Activated CD8-positive, alpha-beta memory T cell treated with anti-CD3 and anti-CD28 coated beads, Interleukin-2, amount 10 ng/mL, durations not matched to agents 7 days and 5 days (primary cell): ENCODE measurements at regions not wholly inside any gene's neighbourhood (a gene's known extent, or its start where the extent isn't known, plus 50 kb on each side); places are given as distances from the start of the nearest gene placed in this dataset.
A peak's percentile ranks its signal among the peaks of the same experiment; 100 is the strongest.

Source experiments
- ATAC-seq: fragments of 150-1000 bp; cut with Tn5 transposase; one replicate; pipeline ENCODE4 v1.10.0; 2021; ENCODE audit warnings: moderate library complexity
- CTCF ChIA-PET: fragments of 350-600 bp; sonication (Branson Sonifier 250); formaldehyde crosslinking; loops from one replicate; lab custom pipeline; 2021; ENCODE audit warnings: antibody characterized with exemption; lab: Charles Lee
- DNase-seq: peaks from one replicate; pipeline ENCODE4 v3.0.0-alpha.2; 2020
- H3K27ac Mint-ChIP-seq: one replicate; pipeline ENCODE4 v1.8.0; 2021; ENCODE audit warnings: mild to moderate bottlenecking, mixed read lengths
- H3K27me3 Mint-ChIP-seq: one replicate; pipeline ENCODE4 v1.8.0; 2021; ENCODE audit warnings: mixed read lengths
- H3K36me3 Mint-ChIP-seq: one replicate; pipeline ENCODE4 v1.8.0; 2021; ENCODE audit warnings: mild to moderate bottlenecking, mixed read lengths
- H3K4me1 Mint-ChIP-seq: one replicate; pipeline ENCODE4 v1.8.0; 2021; ENCODE audit warnings: mixed read lengths
- H3K4me3 Mint-ChIP-seq: one replicate; pipeline ENCODE4 v1.8.0; 2021; ENCODE audit warnings: mild to moderate bottlenecking, moderate library complexity, mixed read lengths
- H3K9me3 Mint-ChIP-seq: one replicate; pipeline ENCODE4 v1.8.0; 2022; ENCODE audit warnings: low read depth, mixed read lengths

DNA sequence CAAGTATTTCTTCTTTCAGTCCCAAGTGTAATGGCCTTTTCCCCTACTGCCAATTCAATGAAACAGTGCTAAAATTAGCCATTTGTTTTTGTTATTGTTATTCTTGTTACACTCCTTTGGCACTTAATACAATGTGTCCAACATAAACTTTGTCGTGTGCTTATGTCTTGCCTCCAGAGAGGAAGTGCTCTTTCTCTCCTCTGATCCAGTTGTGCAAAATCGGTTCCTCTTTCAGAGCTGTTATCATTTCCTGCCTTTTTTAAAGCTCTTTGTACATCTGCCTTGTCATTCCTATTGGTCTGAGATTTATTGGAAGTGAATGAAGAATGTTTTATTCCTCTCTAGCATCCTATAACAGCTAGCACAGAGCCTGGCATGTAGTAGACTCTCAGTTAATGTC is 623.2 kb upstream of the ID2 start:
- ATAC-seq: no peak
- H3K4me3 Mint-ChIP-seq: no peak overlapping the region
- CTCF ChIA-PET: no interaction called here
- no peak for DNase-seq
- peaks cover 14% of the 10 kb centered on the region for H3K9me3 Mint-ChIP-seq
- H3K36me3 Mint-ChIP-seq: peaks cover 32% of the 10 kb centered on the region
- no peaks in the 10 kb centered on the region for H3K27me3 Mint-ChIP-seq
- H3K27ac Mint-ChIP-seq: no peak overlapping the region
- peaks cover 20% of the 10 kb centered on the region for H3K4me1 Mint-ChIP-seq

DNA sequence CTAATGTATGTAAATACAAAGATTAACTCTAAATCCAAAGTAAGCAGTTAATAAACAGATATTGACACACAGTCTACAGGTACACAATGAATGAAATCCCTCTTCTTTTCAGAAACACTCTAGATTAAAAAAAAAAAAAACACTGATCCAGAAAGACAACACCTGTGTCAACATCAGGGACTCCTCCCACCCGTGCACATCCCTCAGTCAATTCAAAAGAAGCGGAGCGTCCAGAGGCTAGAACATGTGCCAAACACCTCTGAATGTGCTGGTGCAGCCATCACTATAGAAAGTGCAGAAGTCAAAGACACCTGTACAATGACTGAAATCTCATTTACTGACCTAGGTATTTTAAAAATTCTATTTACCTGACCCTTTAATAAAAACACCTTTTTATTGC is 622.6 kb upstream of the ID2 start:
- Mint-ChIP-seq H3K27me3 (no peaks in the 10 kb centered on the region), H3K4me1 (peaks cover 20% of the 10 kb centered on the region), H3K4me3 (no peak overlapping the region), H3K36me3 (peaks cover 36% of the 10 kb centered on the region), H3K9me3 (peaks cover 14% of the 10 kb centered on the region), H3K27ac (no peak overlapping the region)
- CTCF ChIA-PET: no interaction called here
- no peak for ATAC-seq
- DNase-seq: no peak

DNA sequence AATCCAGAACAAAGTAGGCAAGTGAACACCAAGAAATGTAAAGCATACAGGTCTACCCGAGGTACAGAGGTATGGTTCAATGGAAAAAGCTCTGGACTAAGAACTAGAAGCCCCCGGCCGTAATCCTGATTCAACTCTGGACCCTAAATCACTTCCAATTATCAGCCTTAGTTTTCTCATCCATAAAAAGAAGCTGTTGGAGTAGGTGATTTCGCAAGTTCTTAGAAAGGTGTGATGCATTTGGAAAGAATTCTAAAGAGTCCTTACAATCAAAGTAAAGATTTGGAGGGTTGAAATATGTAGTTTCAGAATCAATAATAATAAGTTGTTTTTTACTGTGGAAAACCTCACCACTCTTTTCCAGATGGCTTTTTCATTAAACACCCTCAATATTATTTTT is 622.1 kb upstream of the ID2 start:
- Mint-ChIP-seq H3K27ac (no peak overlapping the region), H3K36me3 (peaks cover 41% of the 10 kb centered on the region)

DNA sequence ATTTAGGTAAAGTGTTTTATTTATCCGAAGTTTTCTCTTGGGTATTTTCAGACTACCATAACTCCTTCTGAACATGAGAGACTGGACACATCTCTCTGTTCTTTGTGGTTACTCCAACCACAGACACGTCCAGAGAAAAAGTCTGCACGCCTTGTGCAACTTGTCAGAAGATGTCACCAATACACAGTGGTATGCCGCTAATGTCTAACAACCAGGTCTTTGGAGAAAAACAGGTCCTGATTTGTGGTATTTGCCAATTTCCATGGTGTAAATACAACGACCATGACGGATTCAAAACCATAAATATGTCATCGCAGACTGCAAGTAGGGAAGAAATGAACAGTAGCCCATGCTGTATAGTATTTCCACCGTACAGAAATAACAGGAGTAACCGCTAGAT is 620.6 kb upstream of the ID2 start:
- CTCF ChIA-PET: no interaction called here

More for the DNA sequence above, 622.1 kb upstream of the ID2 start:
- CTCF ChIA-PET: no interaction called here
- ATAC-seq (no peak), DNase-seq (no peak)
- Mint-ChIP-seq H3K9me3 (peaks cover 17% of the 10 kb centered on the region), H3K27me3 (no peaks in the 10 kb centered on the region), H3K4me3 (no peak overlapping the region), H3K4me1 (peaks cover 20% of the 10 kb centered on the region)

DNA sequence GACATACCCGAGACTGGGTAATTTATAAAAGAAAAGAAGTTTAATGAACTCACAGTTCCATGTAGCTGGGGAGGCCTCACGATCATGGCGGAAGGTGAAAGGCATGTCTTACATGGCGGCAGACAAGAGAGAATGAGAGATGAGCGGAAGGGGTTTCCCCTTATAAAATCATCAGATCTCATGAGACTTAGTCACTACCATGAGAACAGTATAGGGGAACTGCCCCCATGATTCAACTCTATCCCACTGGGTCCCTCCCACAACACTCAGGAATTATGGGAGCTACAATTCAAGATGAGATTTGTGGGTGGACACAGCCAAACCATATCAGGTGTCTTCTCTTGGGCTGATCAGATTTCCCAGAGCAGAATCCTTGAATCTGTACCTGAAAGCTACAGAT is 617.3 kb upstream of the ID2 start:
- Mint-ChIP-seq H3K9me3 (peaks cover 10% of the 10 kb centered on the region), H3K36me3 (peaks cover 37% of the 10 kb centered on the region), H3K27me3 (no peaks in the 10 kb centered on the region), H3K27ac (no peak overlapping the region), H3K4me1 (peaks cover 14% of the 10 kb centered on the region), H3K4me3 (no peak overlapping the region)
- DNase-seq: no peak
- CTCF ChIA-PET: no interaction called here
- ATAC-seq: no peak

More for the DNA sequence above, 620.6 kb upstream of the ID2 start:
- DNase-seq (no peak), ATAC-seq (no peak)
- Mint-ChIP-seq H3K4me3 (no peak overlapping the region), H3K27ac (no peak overlapping the region), H3K36me3 (peaks cover 44% of the 10 kb centered on the region), H3K4me1 (peaks cover 20% of the 10 kb centered on the region), H3K27me3 (no peaks in the 10 kb centered on the region), H3K9me3 (peaks cover 17% of the 10 kb centered on the region)

DNA sequence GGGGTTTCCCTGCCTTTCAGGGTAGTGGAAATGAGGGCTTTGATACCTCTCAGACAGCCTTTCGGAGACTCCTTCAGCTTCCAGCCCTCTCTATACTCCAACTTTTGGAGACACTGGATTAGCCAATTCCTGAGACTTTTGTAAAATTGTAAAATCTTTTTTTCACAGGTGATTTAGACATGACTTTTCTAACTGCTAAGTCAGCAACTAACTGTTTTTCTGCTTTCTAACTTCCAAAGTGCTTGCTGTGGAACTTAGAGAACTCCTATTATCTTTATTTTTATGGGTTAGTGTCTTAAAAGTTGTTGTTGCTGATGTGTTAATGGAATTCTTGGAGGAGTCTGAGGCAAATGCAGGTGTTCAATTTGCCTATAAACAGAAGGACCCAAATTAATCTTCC is 616.7 kb upstream of the ID2 start:
- DNase-seq: no peak

DNA sequence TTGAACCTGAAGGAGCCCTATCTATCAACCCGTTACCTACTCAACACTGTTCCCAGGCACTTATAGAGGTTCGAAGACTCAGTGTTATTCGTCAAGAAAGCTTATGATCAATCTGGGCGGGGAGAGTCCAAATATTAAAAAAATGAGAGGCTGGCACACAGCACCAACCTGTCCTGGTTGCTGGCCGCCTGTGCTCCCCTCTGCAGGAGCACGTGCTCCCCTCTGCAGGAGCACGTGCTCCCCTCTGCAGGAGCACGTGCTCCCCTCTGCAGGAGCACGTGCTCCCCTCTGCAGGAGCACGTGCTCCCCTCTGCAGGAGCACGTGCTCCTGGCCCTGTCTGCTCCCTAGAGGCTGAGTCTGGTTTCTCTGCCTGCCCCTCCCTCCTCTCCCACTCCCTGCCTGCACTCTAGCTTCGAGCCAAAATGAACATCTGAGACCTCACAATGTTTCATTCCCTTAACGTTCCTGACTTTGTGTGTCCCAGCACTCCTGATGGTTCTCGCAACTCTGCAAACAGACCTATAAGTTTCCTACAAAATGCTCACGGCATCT is 614.0 kb upstream of the ID2 start:
- no peak for DNase-seq
- H3K4me1 Mint-ChIP-seq: peaks cover 13% of the 10 kb centered on the region
- no peaks in the 10 kb centered on the region for H3K27me3 Mint-ChIP-seq
- ATAC-seq: no peak
- H3K9me3 Mint-ChIP-seq: peaks cover 10% of the 10 kb centered on the region
- H3K4me3 Mint-ChIP-seq: no peak overlapping the region
- peaks cover 39% of the 10 kb centered on the region for H3K36me3 Mint-ChIP-seq
- CTCF ChIA-PET: no interaction called here
- no peak overlapping the region for H3K27ac Mint-ChIP-seq

More for the DNA sequence above, 616.7 kb upstream of the ID2 start:
- H3K27ac Mint-ChIP-seq: no peak overlapping the region
- no peak overlapping the region for H3K4me3 Mint-ChIP-seq
- H3K4me1 Mint-ChIP-seq: peaks cover 11% of the 10 kb centered on the region
- H3K27me3 Mint-ChIP-seq: no peaks in the 10 kb centered on the region
- H3K36me3 Mint-ChIP-seq: peaks cover 36% of the 10 kb centered on the region
- no peak for ATAC-seq
- CTCF ChIA-PET: no interaction called here
- H3K9me3 Mint-ChIP-seq: peaks cover 10% of the 10 kb centered on the region

DNA sequence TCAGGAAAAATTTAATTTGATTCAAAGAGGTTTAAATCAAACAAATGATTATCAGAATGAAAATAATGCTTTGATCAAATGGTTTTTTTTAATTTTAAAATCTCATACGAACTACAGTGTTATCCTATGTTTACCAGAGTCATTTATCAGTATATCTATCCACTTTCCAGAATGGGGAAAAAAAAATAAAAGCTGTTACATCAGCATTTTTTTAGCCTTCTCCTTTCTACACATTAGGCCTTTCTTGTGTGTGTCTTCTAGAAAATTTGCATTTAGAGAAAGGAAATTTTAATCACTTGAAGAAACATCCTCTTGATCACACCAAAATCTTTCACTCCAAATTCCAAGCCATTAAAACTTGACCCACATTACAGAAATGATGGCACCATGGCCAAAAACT is 608.9 kb upstream of the ID2 start:
- DNase-seq (no peak), ATAC-seq (no peak)
- Mint-ChIP-seq H3K4me1 (peaks cover 31% of the 10 kb centered on the region), H3K36me3 (peaks cover 34% of the 10 kb centered on the region), H3K4me3 (no peak overlapping the region), H3K9me3 (peaks cover 11% of the 10 kb centered on the region), H3K27ac (no peak overlapping the region), H3K27me3 (no peaks in the 10 kb centered on the region)
- CTCF ChIA-PET: interaction anchor here (0.7 kb wide), 2 partner anchors 211 to 224 kb away, joined by 3 to 6 read pairs; no protein-coding TSS in a partner anchor

DNA sequence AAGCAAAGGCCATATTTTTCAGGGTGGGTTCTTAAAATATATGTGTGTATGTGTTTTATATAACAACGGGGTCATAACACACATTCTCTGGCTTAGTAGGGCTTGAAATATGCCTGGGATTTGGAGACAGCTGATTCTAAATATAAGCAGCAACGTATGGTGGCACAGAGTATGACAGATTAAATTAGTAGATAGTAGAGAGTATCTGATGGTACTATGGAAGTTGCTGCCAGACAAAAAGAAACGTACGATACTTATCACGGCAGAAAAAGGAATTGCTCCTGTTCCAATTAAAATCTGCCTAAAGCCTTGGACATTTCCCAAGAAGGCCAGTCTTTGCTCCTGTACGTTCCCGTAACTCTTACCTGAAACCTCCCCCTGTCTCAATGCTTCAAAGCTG is 607.9 kb upstream of the ID2 start:
- H3K27me3 Mint-ChIP-seq: no peaks in the 10 kb centered on the region
- peaks cover 41% of the 10 kb centered on the region for H3K36me3 Mint-ChIP-seq
- H3K27ac Mint-ChIP-seq: no peak overlapping the region
- peaks cover 31% of the 10 kb centered on the region for H3K4me1 Mint-ChIP-seq
- CTCF ChIA-PET: interaction anchor here (0.7 kb wide), 1 partner anchor 223 kb away, joined by 6 read pairs; no protein-coding TSS in a partner anchor
- ATAC-seq (no peak), DNase-seq (no peak)
- peaks cover 16% of the 10 kb centered on the region for H3K9me3 Mint-ChIP-seq
- H3K4me3 Mint-ChIP-seq: no peak overlapping the region

DNA sequence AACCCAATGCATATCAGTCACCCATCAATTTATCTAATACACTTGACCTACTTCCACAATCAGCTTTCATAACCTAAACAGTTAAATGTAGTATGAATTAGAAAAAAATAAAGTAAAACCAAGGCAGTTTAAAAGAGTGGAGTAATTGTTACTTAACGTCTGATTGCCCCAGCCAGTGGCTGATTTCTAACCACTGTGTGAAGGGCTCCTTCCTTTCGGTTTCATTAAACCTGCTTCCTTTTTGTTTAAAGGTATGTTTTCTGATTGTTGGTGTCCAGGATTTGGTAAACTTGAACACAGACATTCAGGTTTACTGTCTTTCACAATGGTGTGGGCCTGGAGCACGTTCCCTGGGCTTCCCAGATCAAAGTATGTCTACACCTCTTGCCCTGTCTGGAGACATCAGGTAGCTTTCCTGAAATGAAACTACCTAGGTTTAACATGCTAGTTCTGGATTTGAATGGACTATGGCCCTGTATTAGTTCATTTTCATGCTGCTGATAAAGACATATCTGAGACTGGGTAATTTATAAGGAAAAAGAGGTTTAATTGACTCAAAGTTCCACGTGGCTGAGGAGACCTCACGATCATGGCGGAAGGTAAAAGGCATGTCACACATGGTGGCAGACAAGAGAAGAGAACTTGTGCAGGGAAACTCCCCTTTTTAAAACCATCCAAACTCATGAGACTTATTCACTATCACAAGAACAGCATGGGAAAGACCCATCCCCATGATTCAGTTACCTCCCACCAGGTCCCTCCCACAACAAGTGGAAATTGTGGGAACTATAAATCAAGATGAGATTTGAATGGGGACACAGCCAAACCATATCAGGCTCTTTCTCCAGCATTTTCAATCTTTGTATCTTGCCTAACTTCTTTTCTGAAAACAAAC is 605.2 kb upstream of the ID2 start:
- no peaks in the 10 kb centered on the region for H3K27me3 Mint-ChIP-seq
- DNase-seq (peak; percentile 59), ATAC-seq (peak; percentile 55)
- peaks cover 32% of the 10 kb centered on the region for H3K36me3 Mint-ChIP-seq
- H3K4me3 Mint-ChIP-seq: no peak overlapping the region
- CTCF ChIA-PET: no interaction called here
- H3K9me3 Mint-ChIP-seq: peaks cover 14% of the 10 kb centered on the region
- H3K27ac Mint-ChIP-seq: peak overlapping the region; percentile 72
- H3K4me1 Mint-ChIP-seq: peaks cover 19% of the 10 kb centered on the region

DNA sequence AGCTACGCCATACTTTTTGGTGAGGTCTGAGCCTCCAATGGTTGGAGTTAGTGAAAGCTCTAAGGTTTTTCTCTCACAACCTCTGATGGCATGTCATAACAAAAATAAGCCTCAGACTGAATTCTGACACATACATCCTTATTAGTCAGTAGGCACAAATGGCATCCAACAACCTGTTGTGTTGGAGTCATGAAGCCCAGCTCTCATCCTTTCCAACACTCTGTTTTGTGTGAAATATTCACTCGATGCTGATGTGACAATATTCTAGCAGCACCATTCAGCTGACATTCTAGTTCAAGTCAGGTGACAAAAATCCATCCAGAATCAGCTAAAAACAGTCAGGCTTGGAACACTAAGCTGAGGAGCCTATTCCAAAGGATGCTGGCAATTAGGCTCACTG is 603.2 kb upstream of the ID2 start:
- DNase-seq (no peak), ATAC-seq (no peak)
- Mint-ChIP-seq H3K4me1 (peaks cover 19% of the 10 kb centered on the region), H3K36me3 (peaks cover 35% of the 10 kb centered on the region), H3K27ac (no peak overlapping the region), H3K4me3 (no peak overlapping the region), H3K9me3 (peaks cover 16% of the 10 kb centered on the region), H3K27me3 (no peaks in the 10 kb centered on the region)
- CTCF ChIA-PET: no interaction called here

DNA sequence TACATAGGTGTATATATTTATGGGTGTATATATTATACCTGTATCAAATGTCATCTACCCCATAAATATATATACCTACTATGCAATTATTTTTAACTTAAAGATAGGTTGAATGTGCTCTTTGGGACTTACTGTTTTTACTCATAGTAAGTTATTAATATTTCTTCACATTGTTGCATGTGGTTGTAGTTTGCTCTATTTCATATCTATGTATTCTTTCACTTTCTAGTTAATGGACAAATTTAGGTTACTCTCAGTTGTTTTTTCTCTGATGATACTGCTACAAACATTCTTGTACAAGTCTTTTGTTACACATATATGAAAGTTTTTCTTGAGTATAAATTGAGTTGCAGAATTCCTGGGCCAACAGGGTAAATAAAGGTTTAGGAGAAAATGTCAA is 601.8 kb upstream of the ID2 start:
- ATAC-seq: no peak
- peaks cover 30% of the 10 kb centered on the region for H3K36me3 Mint-ChIP-seq
- H3K9me3 Mint-ChIP-seq: peaks cover 16% of the 10 kb centered on the region
- no peaks in the 10 kb centered on the region for H3K27me3 Mint-ChIP-seq
- no peak overlapping the region for H3K4me3 Mint-ChIP-seq
- no peak overlapping the region for H3K27ac Mint-ChIP-seq
- no peak for DNase-seq
- H3K4me1 Mint-ChIP-seq: peaks cover 18% of the 10 kb centered on the region
- CTCF ChIA-PET: no interaction called here

DNA sequence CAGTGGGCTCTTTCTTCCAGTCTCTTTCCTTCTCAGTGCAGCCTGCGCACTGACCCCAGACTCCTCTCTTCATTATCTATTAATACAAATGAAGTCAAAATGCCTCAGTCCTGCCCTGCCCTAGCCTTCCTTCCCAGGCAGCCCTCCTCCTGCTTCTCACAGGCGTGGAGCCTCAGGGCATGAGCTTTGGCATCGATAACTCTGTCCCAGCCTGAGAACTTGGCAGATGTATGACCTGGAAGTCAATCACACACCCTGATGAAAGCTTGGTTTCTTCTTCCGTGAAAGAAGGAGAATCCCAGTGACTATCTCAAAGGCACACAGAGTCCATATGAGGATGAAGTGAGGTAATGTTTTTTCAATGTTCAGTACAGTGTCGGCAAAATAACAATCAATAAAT is 600.7 kb upstream of the ID2 start:
- Mint-ChIP-seq H3K9me3 (peaks cover 16% of the 10 kb centered on the region), H3K4me1 (peaks cover 9% of the 10 kb centered on the region), H3K36me3 (peaks cover 26% of the 10 kb centered on the region), H3K27ac (no peak overlapping the region), H3K4me3 (no peak overlapping the region), H3K27me3 (no peaks in the 10 kb centered on the region)
- ATAC-seq (no peak), DNase-seq (no peak)
- CTCF ChIA-PET: no interaction called here

DNA sequence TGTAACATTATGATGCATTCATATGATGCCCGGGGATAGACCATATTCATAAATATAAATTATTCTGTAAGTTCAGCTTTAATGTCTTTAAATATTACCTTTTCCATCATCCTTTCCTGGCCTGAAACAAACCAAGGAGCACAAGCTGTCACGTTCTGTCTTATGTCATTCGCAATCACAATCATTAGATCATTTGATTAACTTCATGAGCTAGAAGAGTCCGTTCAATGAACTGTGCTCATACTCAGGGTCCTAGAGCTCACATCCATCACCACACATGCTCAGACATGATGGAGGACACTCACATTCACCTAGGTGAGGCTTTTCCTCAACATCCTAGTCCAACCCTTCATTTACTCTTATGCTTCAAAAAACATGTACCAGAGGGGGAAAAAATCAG is 599.0 kb upstream of the ID2 start:
- DNase-seq (no peak), ATAC-seq (no peak)
- Mint-ChIP-seq H3K4me1 (no peaks in the 10 kb centered on the region), H3K4me3 (no peak overlapping the region), H3K27ac (no peak overlapping the region), H3K9me3 (peaks cover 7% of the 10 kb centered on the region), H3K27me3 (no peaks in the 10 kb centered on the region), H3K36me3 (peaks cover 12% of the 10 kb centered on the region)
- CTCF ChIA-PET: no interaction called here
